Breast epithelium (tissue), 4 donors: ENCODE measurements at regions not wholly inside any gene's neighbourhood (a gene's known extent, or its start where the extent isn't known, plus 50 kb on each side); places are given as distances from the start of the nearest gene placed in this dataset.
"Not testable (repeated sequence)": the region's sequence is repeated elsewhere in the genome, so short reads cannot be mapped to it uniquely, and the experiment has no call there.

Source experiments
- DNase-seq, 2 donors: peaks; one replicate each; pipeline ENCODE4 v3.0.0-alpha.2; 2019; ENCODE audit warnings: low spot score in 2 of 2
- H3K27ac ChIP-seq, 2 donors: fragments of 200-600 bp; sonication (generic) in 1 of 2; one replicate each; pipeline ENCODE4 v1.5.1; 2016 to 2019; ENCODE audit warnings: mild to moderate bottlenecking in 1 of 2
- H3K27me3 ChIP-seq, 2 donors: fragments of 200-600 bp; sonication (generic) in 1 of 2; one replicate each; pipeline versions ENCODE4 v1.5.1 to v1.6.0; 2017 to 2019; ENCODE audit warnings: control low read depth in 1 of 2, mild to moderate bottlenecking in 1 of 2
- H3K36me3 ChIP-seq: fragments of 200-600 bp; one replicate; pipeline ENCODE4 v1.5.1; 2019
- H3K4me1 ChIP-seq, 2 donors: fragments of 200-600 bp; sonication (generic); one replicate each; pipeline ENCODE4 v1.5.1; 2016 to 2019; ENCODE audit warnings: control low read depth in 1 of 2
- H3K4me3 ChIP-seq, 3 donors: fragments of 200-600 bp; sonication (generic); 1 replicate in 2 of 3; 2 replicates in 1 of 3; pipeline ENCODE4 v1.5.1; 2016 to 2019; ENCODE audit warnings: mild to moderate bottlenecking in 3 of 3, moderate library complexity in 2 of 3
- H3K9me3 ChIP-seq, 2 donors: fragments of 200-600 bp; sonication (generic) in 1 of 2; one replicate each; pipeline ENCODE4 v1.5.1; 2016 to 2019; ENCODE audit warnings: control low read depth in 1 of 2
- CTCF ChIP-seq, 3 donors: fragments of 450-650 bp; IDR thresholded peaks; one replicate each; pipeline ENCODE4 v1.5.1; 2016 to 2017; ENCODE audit warnings: antibody characterized with exemption in 3 of 3, mild to moderate bottlenecking in 3 of 3, moderate library complexity in 3 of 3
- POLR2A ChIP-seq: fragments of 450-650 bp; IDR thresholded peaks from one replicate; pipeline ENCODE4 v1.6.1; 2016; ENCODE audit warnings: antibody characterized with exemption, mild to moderate bottlenecking, moderate library complexity
- POLR2AphosphoS5 ChIP-seq, 3 donors: sonication (generic); formaldehyde crosslinking; IDR thresholded peaks; one replicate each; pipeline ENCODE4 v1.6.1; 2017; ENCODE audit warnings: antibody characterized with exemption in 3 of 3
- intact Hi-C: fragments of 100-400 bp; cut with DNase I; formaldehyde crosslinking; loops from one replicate; pipeline ENCODE4 v1.15.1; 2023; ENCODE audit warnings: low total_unique reads

DNA sequence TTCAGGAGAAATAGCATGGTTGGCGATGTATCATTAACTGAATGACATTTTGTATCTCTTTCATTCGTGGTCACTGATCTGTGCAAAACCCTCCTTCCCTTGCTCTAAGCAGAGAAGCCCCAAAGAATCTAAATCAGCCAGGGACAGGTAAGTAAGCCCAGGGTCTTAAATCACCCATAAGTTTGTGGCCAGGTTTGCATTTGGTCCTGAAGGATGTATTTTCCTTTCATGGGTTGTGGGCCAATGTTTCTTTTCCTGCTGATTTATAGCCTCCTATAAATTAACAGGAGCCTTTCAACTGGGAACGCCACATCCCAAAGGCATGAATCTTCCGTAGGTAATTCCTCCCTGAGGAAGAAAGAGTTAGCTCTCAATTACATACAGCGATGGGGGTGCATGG, 217.5 kb upstream of the TNC start:
- intact Hi-C loops: loop anchor here (1.0 kb wide), 1 partner anchor 10 kb away; no protein-coding TSS in a partner anchor
- TF ChIP-seq CTCF (IDR thresholded peaks at IDR 0.05): no peak
- no peak for TF ChIP-seq POLR2AphosphoS5 (IDR thresholded peaks at IDR 0.05)
- TF ChIP-seq POLR2A: no peak

GRCh38 chr9:115340314-115340713, 222.4 kb upstream of the TNC start:
- Histone ChIP-seq H3K36me3 (no peaks in the 10 kb centered on the region), H3K27me3 (no peaks in the 10 kb centered on the region), H3K4me1 (no peaks in the 10 kb centered on the region), H3K27ac (no peak overlapping the region), H3K4me3 (no peak overlapping the region), H3K9me3 (peaks cover 6 to 13% of the 10 kb centered on the region in 2 donors)
- DNase-seq: no peak
- TF ChIP-seq POLR2AphosphoS5 (IDR thresholded peaks at IDR 0.05): no peak
- TF ChIP-seq CTCF (IDR thresholded peaks at IDR 0.05): no peak
- TF ChIP-seq POLR2A: no peak
- intact Hi-C loops: no loop called here

More for the DNA sequence above, 217.5 kb upstream of the TNC start:
- H3K36me3 ChIP-seq: no peaks in the 10 kb centered on the region
- no peaks in the 10 kb centered on the region for H3K27me3 ChIP-seq
- no peak overlapping the region for H3K4me3 ChIP-seq
- no peak for DNase-seq
- H3K27ac ChIP-seq: no peak overlapping the region
- peaks cover 6 to 13% of the 10 kb centered on the region in 2 donors for H3K9me3 ChIP-seq
- H3K4me1 ChIP-seq: no peaks in the 10 kb centered on the region

DNA sequence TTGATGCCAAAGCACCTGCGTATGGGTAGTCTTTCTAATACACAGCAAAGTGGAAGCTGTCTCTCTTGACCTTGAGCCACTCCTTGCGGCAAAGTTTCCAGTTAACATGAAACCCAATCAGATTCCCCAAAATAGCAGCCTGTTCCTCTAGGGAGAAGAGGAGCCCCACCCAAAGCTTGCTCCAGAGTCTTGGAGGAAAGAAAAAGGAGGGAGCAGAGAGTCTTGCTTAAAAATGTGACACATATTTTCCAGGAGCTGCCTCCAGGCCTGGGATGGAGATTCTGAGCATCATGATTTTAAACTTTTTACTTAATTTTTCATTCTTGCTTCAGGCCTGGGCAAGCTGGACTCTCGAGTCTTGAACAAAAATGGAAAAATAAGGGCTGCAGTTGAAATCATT, 223.5 kb upstream of the TNC start:
- Histone ChIP-seq H3K27me3 (no peaks in the 10 kb centered on the region), H3K4me1 (no peaks in the 10 kb centered on the region), H3K36me3 (no peaks in the 10 kb centered on the region), H3K4me3 (no peak overlapping the region), H3K9me3 (peaks cover 0 to 8% of the 10 kb centered on the region in 2 donors), H3K27ac (no peak overlapping the region)
- no peak for DNase-seq
- intact Hi-C loops: no loop called here
- no peak for TF ChIP-seq POLR2A

DNA sequence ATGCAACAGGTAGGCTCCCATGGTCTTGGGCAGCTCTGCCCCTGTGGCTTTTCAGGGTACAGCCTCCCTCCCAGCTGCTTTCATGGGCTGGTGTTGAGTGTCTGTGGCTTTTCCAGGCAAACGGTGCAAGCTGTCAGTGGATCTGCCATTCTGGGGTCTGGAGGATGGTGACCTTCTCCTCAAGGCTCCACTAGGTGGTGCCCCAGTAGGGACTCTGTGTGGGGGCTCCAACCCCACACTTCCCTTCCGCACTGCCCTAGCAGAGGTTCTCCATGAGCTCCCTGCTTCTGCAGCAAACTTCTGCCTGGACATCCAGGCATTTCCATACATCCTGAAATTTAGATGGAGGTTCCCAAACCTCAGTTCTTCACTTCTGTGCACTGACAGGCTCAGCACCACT, 229.8 kb upstream of the TNC start:
- DNase-seq, H3K36me3 ChIP-seq, H3K9me3 ChIP-seq, H3K4me3 ChIP-seq, H3K27me3 ChIP-seq, H3K27ac ChIP-seq, H3K4me1 ChIP-seq, intact Hi-C loops: not testable (repeated sequence)

GRCh38 chr9:115348936-115349335, 231.0 kb upstream of the TNC start:
- H3K4me1 ChIP-seq, DNase-seq, H3K9me3 ChIP-seq, H3K4me3 ChIP-seq, intact Hi-C loops, H3K27ac ChIP-seq, H3K36me3 ChIP-seq, H3K27me3 ChIP-seq: not testable (repeated sequence)

GRCh38 chr9:115349542-115349941, 231.6 kb upstream of the TNC start:
- no peaks in the 10 kb centered on the region for H3K36me3 ChIP-seq
- no peak overlapping the region for H3K27ac ChIP-seq
- intact Hi-C loops: no loop called here
- H3K9me3 ChIP-seq: no peaks in the 10 kb centered on the region
- no peaks in the 10 kb centered on the region for H3K27me3 ChIP-seq
- TF ChIP-seq CTCF (IDR thresholded peaks at IDR 0.05): no peak
- no peak for TF ChIP-seq POLR2A
- no peak for TF ChIP-seq POLR2AphosphoS5 (IDR thresholded peaks at IDR 0.05)
- DNase-seq: no peak
- H3K4me1 ChIP-seq: no peaks in the 10 kb centered on the region
- no peak overlapping the region for H3K4me3 ChIP-seq

GRCh38 chr9:115350548-115350947, 232.6 kb upstream of the TNC start:
- H3K27me3 ChIP-seq: no peaks in the 10 kb centered on the region
- no peak for TF ChIP-seq CTCF (IDR thresholded peaks at IDR 0.05)
- intact Hi-C loops: loop anchor here (2.0 to 5.0 kb wide), 2 partner anchors 48 to 703 kb away; no protein-coding TSS in a partner anchor
- H3K9me3 ChIP-seq: no peaks in the 10 kb centered on the region
- H3K4me3 ChIP-seq: no peak overlapping the region
- no peak for DNase-seq
- no peaks in the 10 kb centered on the region for H3K4me1 ChIP-seq
- no peak overlapping the region for H3K27ac ChIP-seq
- H3K36me3 ChIP-seq: no peaks in the 10 kb centered on the region
